ENCODE measurements at regions not wholly inside any gene's neighbourhood (a gene's known extent, or its start where the extent isn't known, plus 50 kb on each side); places are given as distances from the start of the nearest gene placed in this dataset.

DNA sequence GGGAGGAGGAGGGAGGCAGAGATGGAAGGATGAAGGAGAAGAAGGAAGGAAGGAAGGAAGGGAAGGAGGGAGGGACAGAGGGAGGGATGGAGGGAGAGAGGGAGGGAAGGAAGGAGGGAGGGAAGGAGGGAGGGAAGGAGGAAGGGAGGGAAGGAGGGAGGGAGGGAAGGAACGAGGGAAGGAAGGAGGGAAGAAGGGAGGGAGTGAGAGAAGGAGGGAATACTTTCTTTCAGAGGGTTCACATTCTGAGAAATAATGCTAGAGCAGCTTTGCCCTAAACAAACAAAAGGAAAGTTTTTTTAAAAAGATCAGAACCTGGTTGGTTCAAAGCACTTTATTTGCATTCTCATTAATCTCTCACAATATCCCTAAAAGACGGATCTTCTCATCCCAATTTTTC lies 96.1 kb upstream of the NXT1 start:
- no peak for TF ChIP-seq ZNF384 (IDR thresholded peaks at IDR 0.05)
- no peak for TF ChIP-seq SP1 (IDR thresholded peaks at IDR 0.05)
- TF ChIP-seq, protein P1, sequence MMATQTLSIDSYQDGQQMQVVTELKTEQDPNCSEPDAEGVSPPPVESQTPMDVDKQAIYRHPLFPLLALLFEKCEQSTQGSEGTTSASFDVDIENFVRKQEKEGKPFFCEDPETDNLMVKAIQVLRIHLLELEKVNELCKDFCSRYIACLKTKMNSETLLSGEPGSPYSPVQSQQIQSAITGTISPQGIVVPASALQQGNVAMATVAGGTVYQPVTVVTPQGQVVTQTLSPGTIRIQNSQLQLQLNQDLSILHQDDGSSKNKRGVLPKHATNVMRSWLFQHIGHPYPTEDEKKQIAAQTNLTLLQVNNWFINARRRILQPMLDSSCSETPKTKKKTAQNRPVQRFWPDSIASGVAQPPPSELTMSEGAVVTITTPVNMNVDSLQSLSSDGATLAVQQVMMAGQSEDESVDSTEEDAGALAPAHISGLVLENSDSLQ (IDR thresholded peaks at IDR 0.05): no peak
- TF ChIP-seq BHLHE40 (IDR thresholded peaks at IDR 0.05; ENCODE audit: borderline replicate concordance): no peak
- no peak for TF ChIP-seq NFRKB (IDR thresholded peaks at IDR 0.05)
- no peak for TF ChIP-seq FOXA1 (IDR thresholded peaks at IDR 0.05)
- TF ChIP-seq ARNT (IDR thresholded peaks at IDR 0.05): no peak
- TF ChIP-seq FOXK2 (IDR thresholded peaks at IDR 0.05): no peak
- TF ChIP-seq ELF4 (IDR thresholded peaks at IDR 0.05): no peak
- TF ChIP-seq SUZ12 (IDR thresholded peaks at IDR 0.05): no peak
- no peak for TF ChIP-seq TARDBP (IDR thresholded peaks at IDR 0.05)
- no peak for TF ChIP-seq LEF1 (IDR thresholded peaks at IDR 0.05; ENCODE audit: borderline replicate concordance)
- TF ChIP-seq FOXM1 (IDR thresholded peaks at IDR 0.05; ENCODE audit: borderline replicate concordance): no peak
- no peak for TF ChIP-seq L3MBTL2 (conservative IDR thresholded peaks at IDR 0.05)

Measured in HEK293T (cell line).